Mammary epithelial cell (primary cell): ENCODE measurements at regions not wholly inside any gene's neighbourhood (a gene's known extent, or its start where the extent isn't known, plus 50 kb on each side); places are given as distances from the start of the nearest gene placed in this dataset.

Experiments
- EZH2 ChIP-seq: IDR thresholded peaks from 2 replicates; pipeline ENCODE4 v1.6.1; 2012; ENCODE audit warnings: low read length, inconsistent platforms, borderline replicate concordance
- TF ChIP-seq, protein P1 (sequence below), 2 donors: IDR thresholded peaks in 1 of 2; conservative IDR thresholded peaks in 1 of 2; 2 replicates each; pipeline ENCODE4 v1.5.1; 2011 to 2012; ENCODE audit warnings: inconsistent platforms in 2 of 2, low read length in 2 of 2, mild to moderate bottlenecking in 2 of 2, control low read depth in 1 of 2, low read depth in 1 of 2; ENCODE audit not compliant: insufficient read depth in 1 of 2; ENCODE audit errors: extremely low read depth in 1 of 2

DNA sequence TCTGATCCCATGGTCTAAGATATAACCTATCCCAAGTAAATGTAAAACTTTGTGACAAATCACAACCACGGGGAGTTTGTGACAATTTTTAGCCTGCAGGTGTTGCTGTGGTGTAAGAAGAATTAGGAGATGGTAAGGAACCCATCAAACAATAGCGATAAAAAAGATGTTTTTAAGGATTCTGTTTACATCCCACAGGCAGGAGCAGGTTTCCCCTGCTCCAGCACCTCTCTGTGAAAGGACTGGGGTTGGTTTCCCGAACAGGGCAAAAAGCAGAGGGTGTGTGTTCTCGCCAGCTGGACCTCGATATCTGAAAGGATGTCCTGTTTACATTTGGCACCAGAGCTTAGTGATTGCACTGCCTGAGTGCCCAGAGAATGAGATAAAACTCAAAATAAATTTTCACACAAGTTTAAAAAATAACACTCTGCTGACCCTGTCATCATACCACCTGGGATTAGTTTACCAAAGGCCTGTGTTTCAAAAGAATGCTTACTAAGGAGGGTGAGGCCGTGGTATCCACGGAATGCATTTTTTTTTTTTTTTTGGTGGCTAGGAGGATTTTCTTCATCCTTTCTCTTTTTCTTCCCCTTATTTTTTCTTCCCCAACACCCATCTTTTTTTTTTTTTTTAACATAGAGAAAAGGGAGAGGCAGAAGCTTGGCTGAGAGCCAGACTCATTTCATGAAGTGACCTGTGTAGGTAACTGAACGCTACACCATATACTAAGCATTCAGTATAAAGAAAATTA lies 151.8 kb upstream of the DPH6 start:
- TF ChIP-seq EZH2 = no peak
- TF ChIP-seq, protein P1, sequence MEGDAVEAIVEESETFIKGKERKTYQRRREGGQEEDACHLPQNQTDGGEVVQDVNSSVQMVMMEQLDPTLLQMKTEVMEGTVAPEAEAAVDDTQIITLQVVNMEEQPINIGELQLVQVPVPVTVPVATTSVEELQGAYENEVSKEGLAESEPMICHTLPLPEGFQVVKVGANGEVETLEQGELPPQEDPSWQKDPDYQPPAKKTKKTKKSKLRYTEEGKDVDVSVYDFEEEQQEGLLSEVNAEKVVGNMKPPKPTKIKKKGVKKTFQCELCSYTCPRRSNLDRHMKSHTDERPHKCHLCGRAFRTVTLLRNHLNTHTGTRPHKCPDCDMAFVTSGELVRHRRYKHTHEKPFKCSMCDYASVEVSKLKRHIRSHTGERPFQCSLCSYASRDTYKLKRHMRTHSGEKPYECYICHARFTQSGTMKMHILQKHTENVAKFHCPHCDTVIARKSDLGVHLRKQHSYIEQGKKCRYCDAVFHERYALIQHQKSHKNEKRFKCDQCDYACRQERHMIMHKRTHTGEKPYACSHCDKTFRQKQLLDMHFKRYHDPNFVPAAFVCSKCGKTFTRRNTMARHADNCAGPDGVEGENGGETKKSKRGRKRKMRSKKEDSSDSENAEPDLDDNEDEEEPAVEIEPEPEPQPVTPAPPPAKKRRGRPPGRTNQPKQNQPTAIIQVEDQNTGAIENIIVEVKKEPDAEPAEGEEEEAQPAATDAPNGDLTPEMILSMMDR (conservative IDR thresholded peaks at IDR 0.05 in 1 of 2, IDR thresholded peaks at IDR 0.05 in 1 of 2; ENCODE audit: extremely low read depth in 1 of 2, insufficient read depth in 1 of 2, low read depth in 1 of 2, low read length in 2 of 2) = peak; percentile 2 to 40
